ENCODE measurements at regions not wholly inside any gene's neighbourhood (a gene's known extent, or its start where the extent isn't known, plus 50 kb on each side); places are given as distances from the start of the nearest gene placed in this dataset.
A peak's percentile ranks its signal among the peaks of the same experiment; 100 is the strongest.

GRCh38 chr13:104779311-104779993 lies 1713.2 kb upstream of the SLC10A2 start:
- peak in 1 of 2 experiments; percentile 54 for DNase-seq

- peak; percentile 38 to 55 for DNase-seq
Measured at GRCh38 chr13:104773775-104774174, 1707.6 kb upstream of the SLC10A2 start.

- DNase-seq: no peak
Measured at GRCh38 chr13:104769545-104769944, 1703.3 kb upstream of the SLC10A2 start.

GRCh38 chr13:104766319-104766718 lies 1700.1 kb upstream of the SLC10A2 start:
- DNase-seq: no peak

DNA sequence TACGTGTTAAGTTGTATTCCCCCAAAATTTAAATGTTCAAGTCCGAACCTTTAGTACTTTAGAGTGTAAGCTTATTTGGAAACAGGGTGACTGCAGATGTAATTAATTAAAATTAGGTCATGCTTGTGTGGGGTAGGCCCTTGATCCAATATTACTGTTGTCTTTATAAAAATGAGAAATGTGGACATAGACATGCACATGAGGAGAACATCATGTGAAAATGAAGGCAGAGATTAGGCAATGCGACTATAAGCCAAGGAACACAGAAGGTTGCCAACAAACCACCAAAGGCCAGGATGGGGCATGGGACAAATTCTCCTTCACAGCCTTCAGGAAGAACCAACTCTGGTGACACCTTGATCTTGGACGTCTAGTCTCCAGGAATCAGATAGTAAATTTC lies 1698.4 kb upstream of the SLC10A2 start:
- DNase-seq: no peak

DNA sequence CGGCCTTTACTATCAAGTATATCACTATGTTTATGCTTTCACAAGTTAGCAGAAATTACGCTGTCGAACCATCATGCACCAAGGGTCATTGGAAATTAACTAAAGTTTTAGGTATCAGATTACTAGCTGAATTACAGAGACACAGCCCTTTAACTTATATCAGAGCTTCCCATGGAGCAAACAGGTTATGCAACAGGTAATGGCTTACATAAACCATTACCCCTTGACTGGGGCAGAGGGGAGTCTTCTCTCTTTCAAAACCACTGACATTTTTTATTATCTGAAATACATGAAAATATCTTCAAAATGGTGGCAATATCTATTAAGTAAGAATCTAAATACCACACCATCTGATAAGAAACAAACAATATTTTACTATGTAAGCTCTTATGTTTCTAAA lies 1692.9 kb upstream of the SLC10A2 start:
- no peak for DNase-seq

DNA sequence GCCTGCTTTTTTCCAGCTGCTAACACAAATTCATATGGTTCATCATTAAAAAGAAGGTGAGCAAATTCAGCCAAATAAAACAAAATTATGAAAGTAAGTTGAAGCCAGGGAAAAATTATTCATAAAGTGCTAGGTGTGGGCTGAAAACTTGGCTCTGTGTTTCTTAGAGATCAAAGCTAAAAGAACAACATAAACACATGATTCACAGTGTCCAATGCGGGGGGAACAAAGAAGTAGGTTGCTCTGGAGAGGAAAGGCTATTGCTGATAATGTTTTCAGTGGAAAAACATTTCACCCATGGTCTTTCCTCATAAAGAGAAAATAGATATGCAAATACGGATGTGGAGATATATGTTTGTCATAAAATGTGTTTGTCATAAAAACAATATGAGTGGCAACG lies 1691.5 kb upstream of the SLC10A2 start:
- no peak for DNase-seq

- DNase-seq: no peak
Measured at GRCh38 chr13:104750377-104750776, 1684.2 kb upstream of the SLC10A2 start.

GRCh38 chr13:104740641-104741222 lies 1674.5 kb upstream of the SLC10A2 start:
- peak; percentile 28 to 85 for DNase-seq

DNA sequence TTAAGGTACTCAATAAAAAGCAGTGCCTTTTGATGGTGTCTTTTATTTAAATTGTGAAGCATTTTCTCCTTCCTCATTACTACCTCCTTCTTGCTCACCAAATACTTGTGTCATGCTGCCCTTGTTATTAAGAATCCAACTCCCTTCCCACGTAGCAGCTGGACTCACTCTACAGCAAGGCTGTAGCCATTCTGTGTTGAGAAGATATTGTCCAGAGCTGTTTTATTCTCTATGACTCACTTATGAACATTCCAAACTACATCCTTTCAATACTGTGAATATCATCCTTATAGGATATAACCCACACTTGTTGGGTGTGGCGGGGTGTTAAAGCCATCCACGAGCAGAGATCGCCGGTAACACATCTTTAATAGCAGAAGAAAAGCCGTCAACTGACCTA lies 1671.5 kb upstream of the SLC10A2 start:
- DNase-seq: no peak

DNA sequence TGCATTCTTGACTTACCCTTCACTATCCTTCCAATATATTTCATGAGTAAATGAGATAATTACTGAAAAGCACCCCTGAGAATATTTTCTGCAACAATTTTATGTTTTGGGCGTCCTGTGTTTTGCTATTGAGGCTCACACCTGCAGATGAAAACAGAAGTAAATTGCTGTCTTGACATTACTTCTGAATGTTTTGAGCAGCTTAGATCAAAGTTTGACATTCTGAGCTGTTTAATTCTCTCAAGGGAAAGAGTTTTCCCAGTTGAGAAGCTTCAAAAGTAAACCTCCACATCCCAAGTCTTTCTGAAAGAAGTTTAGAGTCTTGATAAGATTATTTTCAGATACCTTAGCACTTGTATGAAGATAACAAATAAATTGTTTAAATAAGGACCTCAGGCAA lies 1667.2 kb upstream of the SLC10A2 start:
- DNase-seq: no peak

- no peak for DNase-seq
Measured at GRCh38 chr13:104715111-104715510, 1648.9 kb upstream of the SLC10A2 start.

DNA sequence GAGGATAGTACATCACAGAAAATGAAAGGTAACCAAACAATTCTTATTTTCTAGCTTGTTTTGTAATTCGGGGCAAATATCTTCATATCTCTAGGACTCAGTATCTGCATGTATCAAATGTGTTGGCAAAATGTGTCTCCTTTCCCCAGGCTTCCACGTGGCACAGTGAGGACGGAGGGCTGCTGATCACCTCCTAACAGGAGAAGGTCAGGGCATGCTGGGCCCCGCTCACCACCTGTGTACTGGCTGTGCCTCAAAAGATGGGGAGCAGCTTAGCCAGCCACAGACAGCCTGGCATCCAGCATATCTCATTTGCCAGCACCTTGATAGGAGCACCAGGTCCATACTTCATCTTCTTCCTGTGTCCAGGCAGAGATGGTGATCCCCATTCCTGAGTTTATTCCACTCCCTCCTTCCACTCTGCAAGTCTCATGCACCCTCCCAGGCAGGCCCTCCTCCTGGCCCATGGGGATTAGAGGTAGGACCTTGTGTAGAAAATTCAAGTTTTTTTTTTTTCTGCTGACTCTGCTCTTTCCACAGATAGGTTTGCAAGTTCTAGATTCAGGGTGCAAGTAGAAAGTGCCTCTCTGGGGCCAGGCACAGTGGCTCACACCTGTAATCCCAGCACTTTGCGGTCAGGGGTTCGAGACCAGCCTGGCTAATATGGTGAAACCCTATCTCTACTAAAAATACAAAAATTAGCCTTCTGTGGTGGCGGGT lies 1639.0 kb upstream of the SLC10A2 start:
- no peak for DNase-seq

- DNase-seq: no peak
Measured at GRCh38 chr13:104701591-104701990, 1635.4 kb upstream of the SLC10A2 start.

DNA sequence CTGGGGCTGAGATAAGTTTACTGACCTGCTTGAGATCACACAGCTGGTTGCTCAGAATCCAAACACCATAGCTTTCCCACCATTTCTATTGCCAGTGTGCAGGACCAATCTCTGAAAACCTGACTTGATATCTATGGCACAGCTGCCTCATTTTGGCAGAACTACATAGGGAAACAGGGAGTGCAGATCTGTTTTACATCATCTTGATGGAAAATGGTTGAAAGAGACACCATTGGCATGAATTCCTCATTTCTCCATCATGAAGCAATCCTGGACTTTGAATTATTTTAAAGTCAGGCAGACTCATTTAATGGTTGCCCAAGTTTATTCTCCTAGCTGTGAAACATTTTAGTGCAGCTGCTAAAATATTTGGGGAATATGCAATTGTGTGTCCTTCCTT lies 1628.2 kb upstream of the SLC10A2 start:
- DNase-seq: no peak

DNA sequence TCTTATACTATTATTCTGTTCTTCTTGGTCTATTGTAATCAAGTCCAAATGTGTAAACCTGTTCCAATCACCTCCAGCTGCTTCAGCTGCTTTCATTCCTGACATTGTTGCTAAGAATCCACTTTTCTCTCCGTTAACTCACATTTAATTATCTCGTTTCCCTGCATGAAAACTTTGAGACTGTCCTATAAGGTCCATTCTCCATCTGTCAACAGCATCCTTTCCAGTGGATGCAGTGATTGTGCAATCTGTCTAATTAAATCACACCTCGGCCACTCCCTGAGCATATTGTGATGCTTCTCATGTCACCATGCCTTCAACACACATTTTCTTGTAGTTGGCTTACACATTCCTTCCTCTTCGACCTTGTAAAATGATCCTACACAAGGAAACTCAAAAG lies 1626.9 kb upstream of the SLC10A2 start:
- DNase-seq: no peak

GRCh38 chr13:104691767-104692467 lies 1625.7 kb upstream of the SLC10A2 start:
- DNase-seq: no peak

- DNase-seq: no peak
Measured at GRCh38 chr13:104686484-104686883, 1620.3 kb upstream of the SLC10A2 start.

GRCh38 chr13:104683789-104684188 lies 1617.6 kb upstream of the SLC10A2 start:
- no peak for DNase-seq

- no peak for DNase-seq
Measured at GRCh38 chr13:104678161-104678560, 1611.9 kb upstream of the SLC10A2 start.

DNA sequence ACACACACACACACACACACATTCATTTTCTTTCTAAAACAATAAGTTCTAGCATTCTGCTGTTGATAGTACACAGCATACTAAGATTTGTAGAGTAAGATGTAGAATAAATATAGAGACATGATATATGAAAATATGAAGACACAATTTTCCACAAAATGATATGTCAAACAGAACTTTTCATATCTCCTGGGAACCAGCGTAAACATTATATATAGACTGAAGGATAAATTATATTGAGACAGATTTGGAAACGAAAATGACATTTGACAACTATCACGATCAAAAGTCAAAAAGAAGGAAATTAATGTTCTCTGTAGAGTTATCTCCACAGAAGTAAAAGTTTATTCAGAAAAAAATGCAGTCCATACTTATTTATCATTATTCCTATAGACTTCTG lies 1605.7 kb upstream of the SLC10A2 start:
- DNase-seq: no peak

DNA sequence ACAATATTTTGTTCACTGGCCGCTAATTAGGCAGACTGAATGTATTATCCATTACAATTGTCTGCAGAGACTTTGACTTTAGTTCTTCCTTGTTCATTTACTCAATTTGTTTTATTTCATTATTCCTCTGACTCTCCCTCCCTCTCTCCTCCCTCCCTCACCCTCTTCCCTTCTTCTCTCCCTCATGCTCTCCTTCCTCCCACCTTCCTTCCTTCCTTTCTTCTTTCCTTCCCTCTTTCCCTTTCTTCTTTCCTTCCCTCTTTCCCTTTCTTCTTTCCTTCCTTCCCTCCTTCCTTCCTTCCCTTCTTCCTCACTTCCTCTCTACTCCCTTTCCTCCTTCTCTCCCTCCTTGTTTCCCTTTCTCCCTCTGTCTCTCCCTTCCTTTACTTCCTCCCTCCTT lies 1591.0 kb upstream of the SLC10A2 start:
- DNase-seq: no peak

GRCh38 chr13:104650431-104650830 lies 1584.2 kb upstream of the SLC10A2 start:
- DNase-seq: no peak

DNA sequence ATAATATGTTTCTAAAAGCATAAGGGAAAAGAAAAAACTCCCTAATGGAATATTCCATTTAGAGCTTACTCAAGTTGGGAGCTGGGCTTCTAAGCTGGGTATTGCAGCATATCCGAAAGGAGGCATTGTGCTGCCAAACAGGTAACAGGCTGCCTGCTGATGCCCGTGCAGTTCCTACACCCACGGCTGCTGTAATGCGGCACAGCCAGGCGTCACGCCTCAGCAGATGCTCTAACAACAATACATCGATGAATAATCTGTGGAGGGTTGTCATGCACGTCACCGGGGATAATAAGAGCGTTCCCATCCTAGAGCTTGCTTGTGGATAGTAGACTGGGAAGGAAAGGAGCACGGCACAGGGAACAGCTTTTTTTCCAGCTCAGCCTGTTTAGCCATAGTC lies 1582.1 kb upstream of the SLC10A2 start:
- DNase-seq: no peak
